Vagina (tissue), 2 donors: ENCODE measurements at regions not wholly inside any gene's neighbourhood (a gene's known extent, or its start where the extent isn't known, plus 50 kb on each side); places are given as distances from the start of the nearest gene placed in this dataset.

ENCODE experiments used
- CTCF ChIP-seq, 3 experiments: fragments of 450-650 bp in 2 of 3; fragments of 200-600 bp in 1 of 3; sonication (generic) in 1 of 3; IDR thresholded peaks; one replicate each; pipeline ENCODE4 v1.5.1; 2017 to 2019; ENCODE audit warnings: antibody characterized with exemption in 3 of 3, mild to moderate bottlenecking in 2 of 3, moderate library complexity in 2 of 3
- POLR2AphosphoS5 ChIP-seq, 2 donors: sonication (generic); formaldehyde crosslinking; IDR thresholded peaks; one replicate each; pipeline ENCODE4 v1.9.0; 2017; ENCODE audit warnings: antibody characterized with exemption in 2 of 2, mild to moderate bottlenecking in 2 of 2, low read depth in 1 of 2; ENCODE audit not compliant: insufficient read depth in 1 of 2

GRCh38 chr6:168207421-168208175 lies 112.0 kb downstream of the DACT2 start:
- TF ChIP-seq POLR2AphosphoS5 (IDR thresholded peaks at IDR 0.05; ENCODE audit: insufficient read depth in 1 of 2, low read depth in 1 of 2) = no peak
- TF ChIP-seq CTCF (IDR thresholded peaks at IDR 0.05) = no peak
